CD1c-positive myeloid dendritic cell (primary cell): ENCODE measurements at regions not wholly inside any gene's neighbourhood (a gene's known extent, or its start where the extent isn't known, plus 50 kb on each side); places are given as distances from the start of the nearest gene placed in this dataset.
"Not testable (repeated sequence)": the region's sequence is repeated elsewhere in the genome, so short reads cannot be mapped to it uniquely, and the experiment has no call there.

Experiments used
- DNase-seq: peaks from one replicate; pipeline ENCODE4 v3.0.0-alpha.2; 2016; ENCODE audit errors: extremely low spot score

DNA sequence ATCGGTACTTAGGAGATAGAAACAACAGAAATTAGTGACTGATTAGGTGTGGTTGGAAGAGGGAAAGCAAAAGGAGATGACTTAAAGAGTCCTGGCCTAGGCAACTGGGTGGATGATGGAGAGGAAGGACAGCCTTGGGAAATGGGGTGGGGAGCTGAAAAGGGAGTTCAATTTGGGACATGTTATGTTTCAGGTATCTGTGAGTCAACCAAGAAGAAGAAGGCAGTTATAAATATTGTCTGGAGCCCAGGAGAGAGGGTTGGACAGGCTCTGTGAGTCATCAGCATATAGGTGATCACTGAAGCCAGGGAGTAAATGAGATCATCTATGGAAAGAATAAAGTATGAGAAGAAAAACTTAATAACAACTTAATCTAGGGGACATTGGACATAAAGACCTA is 357.7 kb downstream of the NPR3 start:
- DNase-seq, result no peak

DNA sequence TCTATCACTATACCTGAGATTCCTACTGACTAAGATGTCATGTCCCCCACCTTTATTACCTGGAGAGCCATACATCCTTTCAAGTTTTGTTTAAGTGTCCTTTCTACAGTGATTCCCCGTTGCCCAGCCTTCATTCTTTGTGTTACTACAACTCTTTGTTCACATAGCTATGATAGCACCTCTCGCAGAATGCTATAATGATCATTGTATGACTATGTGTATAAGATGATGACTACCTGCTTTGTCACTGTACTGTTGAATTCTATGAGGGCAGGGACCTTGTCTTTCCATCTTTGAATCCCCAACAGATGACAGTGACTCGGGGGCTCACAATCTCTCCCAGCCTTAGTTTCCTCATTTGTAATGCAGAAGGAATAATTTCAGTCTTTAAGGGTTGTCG is 361.2 kb downstream of the NPR3 start:
- DNase-seq, result no peak

DNA sequence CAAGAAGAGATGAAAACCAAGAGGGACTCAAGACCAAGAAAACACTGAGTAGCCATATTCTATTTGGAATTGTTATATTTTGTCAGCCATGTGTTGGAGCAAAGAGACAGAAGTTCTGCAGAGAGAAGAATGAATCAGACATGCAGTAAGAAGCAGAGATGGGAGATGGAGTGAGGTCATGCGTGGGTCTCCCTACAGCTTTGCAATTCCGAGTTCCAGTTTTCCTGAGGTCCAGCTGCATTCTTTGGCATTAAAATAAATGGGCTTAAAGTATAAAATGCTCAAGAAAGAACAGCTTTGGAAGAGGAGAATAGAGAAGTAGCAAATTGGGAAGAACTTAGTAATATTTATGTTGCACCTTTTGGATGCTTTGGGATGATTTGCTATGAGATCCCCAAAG is 361.6 kb downstream of the NPR3 start:
- DNase-seq, result no peak

DNA sequence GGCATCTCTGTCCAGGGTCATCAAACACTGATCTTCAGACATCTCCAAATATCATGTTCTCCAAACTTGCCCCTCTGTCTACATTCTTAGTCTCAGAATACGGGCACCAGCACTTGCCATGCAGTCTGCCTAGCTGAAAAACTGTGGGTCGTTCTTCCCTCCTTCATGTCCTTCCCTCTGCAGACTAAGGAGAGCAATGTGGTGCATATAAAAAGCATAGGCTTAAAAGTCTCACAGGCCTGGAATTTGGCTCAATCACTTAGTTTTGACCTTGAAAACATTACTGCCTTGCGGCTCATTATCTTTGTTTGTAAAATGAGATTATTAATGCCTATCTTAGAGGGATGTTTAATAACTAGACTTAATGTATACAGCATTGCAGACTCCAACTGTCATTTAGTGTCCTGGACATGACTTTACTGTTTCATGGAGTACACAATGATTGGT is 362.8 kb downstream of the NPR3 start:
- DNase-seq, result no peak

DNA sequence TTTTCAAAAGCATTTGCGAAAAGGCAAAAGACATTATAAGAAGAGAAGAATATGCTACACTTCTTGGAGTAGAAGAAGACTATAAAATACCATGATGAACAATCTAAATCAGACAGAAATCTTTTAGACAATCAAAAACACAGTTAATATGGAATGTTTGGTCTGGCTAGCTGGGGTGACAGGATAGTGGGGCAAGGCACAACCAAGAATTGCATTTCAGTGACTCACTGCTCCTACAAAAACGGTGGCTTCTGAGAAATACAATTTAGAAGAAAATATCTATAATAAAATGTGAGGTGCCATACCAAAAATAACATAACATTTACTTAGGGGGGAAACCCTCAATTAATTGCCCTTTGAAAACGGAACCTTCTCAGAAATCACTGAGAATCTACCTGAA is 363.4 kb downstream of the NPR3 start:
- no peak for DNase-seq

DNA sequence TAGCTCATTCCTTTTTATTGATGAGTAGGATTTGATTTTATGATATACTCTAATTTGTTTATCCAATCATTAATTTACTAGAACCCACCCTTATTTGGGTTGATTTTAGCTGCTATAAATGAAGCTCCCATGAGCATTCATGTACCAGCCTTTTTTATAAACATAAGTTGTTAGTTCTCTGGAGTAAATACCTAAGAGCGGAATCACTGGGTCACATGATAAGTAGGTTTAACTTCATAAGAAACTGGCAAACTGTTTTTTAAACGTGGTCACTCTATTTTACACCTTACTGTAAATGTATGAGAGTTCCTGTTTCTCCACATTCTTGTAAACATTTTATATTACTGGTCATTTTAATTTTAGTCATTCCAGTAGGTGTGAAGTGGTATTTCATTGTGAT is 364.6 kb downstream of the NPR3 start:
- DNase-seq, result no peak

DNA sequence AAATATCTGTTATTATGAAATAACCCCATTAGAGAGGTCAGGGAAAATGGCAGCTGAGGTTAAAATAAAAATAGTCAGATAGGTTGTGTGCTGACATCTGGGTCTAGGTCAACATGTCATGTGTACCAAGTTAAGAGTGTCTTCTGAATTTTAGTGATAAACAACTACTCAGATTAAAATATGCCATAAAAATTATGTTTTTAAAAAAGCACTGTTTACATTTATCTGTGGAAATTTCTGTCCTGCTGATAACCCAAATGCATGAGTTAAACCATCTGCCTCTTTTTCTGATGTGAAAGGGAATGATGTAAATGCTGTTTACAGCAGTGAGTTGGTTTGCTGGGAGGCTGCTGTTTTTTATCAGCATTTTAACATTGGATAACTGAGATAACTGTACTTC is 361.2 kb upstream of the TARS1 start:
- no peak for DNase-seq

DNA sequence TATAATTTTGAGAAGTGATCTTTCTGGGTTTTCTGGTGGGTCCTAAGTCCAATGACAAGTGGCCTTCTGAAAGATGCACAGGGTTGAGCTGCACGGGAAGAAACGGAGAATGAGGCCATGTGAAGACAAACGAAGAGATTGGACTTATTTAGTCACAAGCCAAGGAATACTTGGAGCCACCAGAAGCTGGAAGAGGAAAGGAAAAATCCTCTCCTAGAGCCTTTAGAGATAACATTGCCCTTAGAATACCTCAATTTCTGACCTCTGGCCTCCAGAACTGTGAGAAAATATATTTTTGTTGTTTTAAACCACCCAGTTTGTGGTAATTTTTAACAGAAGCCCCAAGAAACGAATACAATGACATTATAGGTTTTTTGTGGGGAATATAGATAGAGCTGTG is 360.5 kb upstream of the TARS1 start:
- DNase-seq, result no peak

DNA sequence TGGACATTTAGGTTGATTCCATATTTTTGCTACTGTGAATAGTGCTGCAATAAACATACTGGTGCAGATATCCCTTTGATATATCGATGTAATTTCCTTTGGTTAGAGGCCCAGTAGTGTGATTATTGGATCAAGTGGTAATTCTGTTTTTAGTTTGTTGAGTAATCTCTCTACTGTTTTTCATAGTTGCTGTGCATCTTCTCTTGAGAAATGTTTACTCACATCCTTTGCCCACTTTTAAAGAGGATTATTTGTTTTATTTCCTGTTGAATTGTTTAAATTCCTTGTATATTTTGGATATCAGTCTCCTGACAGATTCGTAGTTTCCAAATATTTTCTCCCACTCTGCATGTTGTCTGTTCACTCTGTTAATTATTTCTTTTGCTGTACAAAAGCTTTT is 352.6 kb upstream of the TARS1 start:
- DNase-seq, result no peak

DNA sequence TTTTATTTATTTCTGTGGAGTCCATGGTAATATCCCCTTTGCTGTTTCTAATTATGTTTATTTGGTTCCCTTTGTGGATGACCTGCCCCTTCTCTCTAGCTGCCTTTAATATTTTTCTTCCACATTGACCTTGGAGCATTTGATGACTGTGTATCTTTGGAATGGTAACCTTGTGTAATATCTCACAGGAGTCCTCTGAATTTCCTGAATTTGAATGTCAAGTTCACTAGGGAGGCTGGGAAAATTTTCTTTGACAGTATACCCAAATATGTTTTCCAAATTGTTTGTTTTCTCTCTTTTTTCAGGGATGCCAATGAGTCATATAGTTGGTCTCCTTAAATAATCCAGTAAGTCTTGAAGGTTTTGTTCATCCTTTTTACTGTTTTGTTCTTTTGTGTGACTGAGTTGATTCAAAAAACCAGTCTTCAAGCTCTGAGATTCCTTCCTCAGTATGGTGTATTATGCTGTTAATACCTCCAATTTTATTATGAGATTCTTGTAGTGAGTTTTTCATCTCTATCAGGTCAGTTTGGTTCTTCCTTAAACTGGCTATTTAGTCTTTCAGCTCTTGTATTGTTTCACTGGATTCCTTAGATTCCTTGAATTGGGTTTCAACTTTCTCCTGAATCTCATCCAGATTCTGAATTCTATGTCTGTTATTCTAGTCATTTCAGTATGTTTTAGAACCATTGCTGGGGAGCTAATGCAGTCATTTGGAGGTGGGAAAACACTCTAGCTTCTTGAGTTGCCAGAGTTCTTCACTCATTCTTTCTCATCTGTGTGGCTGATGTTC is 349.0 kb upstream of the TARS1 start:
- DNase-seq, result no peak

DNA sequence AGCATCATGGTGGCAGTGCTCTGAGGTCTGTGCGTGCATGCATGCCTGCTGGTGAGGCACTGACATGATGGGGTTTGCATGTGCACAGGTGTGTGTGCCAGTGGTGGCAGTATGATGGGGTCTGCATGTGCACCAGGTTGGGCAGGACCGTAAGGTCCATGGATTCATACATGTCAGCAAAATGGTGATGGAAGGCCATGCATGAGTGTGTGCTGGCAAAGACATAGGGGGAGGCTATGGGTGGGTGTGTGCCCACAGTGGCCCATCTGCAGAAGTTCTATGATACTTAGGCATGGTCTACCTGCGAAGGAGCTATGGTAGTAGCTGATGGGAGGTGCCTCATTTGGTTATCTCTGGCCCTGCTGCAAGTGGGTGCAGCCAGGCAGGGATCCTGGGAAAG is 348.0 kb upstream of the TARS1 start:
- no peak for DNase-seq

DNA sequence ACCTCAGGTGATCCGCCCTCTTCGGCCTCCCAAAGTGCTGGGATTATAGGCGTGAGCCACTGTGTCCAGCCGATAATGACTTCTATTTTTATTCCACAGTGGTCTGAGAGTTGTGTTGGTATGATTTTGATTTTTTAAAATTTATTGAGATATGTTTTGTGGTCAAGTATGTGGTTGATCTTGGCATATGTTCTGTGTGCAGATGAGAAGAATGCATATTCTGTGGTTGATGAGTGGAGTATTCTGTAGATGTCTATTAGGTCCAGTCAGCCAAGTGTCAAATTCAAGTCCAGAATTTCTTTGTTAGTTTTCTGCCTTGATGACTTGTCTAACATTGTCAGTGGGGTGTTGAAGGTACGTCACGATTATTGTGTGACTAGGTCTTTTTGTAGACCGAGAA is 338.2 kb upstream of the TARS1 start:
- no peak for DNase-seq

DNA sequence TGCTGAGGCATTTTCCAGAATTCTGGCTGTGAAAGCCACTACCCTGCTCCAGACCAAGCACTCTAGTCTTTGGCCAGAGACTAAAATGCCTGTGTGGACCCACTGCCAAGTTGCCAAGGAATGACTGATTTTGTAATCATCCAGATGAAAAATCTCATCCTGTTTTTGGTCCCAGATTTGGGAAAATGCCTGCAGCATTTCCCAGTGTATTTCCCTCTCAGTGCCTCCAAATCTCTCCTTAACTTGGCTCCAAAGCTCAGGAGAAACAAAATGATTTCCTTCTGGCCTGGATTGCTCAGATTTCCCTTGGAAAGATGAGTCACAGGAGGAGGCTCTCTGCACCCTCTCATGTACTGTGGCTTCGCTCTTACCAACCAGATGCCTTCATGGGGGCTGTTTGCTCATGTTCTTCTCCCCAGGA is 335.2 kb upstream of the TARS1 start:
- DNase-seq, result no peak

DNA sequence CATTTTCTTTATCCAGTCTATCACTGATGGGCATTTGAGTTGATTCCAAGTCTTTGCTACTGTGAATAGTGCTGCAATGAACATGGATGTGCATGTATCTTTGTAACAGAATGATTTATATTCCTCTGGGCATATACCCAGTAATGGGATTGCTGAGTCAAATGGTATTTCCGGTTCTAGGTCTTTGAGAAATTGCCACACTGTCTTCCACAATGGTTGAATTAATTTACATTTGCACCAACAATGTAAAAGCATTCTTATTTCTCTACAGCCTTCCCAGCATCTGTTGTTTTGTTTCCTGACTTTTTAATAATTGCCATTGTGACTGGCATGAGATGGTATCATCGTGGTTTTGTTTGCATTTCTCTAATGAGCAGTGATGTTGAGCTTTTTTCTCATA is 330.3 kb upstream of the TARS1 start:
- DNase-seq, result not testable (repeated sequence)

DNA sequence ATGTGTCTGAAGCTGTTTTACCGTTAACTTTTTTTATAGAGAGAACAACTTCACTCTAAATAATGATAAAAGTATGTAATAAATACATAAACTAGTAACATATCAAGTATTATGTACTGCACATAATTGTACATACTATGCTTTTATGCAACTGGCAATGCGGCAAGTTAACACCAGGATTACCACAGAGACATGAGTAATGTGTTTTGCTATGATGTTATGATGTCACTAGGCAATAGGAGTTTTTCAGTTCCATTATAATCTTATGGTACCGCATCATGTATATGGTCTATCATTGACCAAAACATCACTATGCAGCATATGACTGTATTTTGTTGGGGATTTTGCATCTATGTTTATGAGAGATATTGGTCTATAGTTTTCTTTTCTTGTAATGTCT is 326.4 kb upstream of the TARS1 start:
- DNase-seq, result no peak

DNA sequence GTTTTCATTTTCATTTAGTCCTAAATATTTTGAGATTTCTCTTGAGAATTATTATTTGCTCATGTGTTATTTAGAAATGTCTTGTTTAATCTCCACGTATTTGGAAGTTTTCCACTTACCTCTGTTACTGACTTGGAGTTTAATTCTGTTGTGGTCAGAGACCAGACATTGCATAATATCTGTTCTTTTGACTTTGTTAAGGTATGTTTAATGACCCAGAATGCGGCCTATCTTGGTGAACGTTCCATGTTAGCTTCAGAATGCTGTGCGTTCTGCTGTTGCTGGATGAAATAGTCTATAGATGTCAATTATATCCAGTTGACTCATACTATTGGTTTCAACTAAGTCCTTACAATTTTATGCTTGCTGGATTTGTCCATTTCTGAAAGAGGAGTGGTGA is 325.3 kb upstream of the TARS1 start:
- no peak for DNase-seq

DNA sequence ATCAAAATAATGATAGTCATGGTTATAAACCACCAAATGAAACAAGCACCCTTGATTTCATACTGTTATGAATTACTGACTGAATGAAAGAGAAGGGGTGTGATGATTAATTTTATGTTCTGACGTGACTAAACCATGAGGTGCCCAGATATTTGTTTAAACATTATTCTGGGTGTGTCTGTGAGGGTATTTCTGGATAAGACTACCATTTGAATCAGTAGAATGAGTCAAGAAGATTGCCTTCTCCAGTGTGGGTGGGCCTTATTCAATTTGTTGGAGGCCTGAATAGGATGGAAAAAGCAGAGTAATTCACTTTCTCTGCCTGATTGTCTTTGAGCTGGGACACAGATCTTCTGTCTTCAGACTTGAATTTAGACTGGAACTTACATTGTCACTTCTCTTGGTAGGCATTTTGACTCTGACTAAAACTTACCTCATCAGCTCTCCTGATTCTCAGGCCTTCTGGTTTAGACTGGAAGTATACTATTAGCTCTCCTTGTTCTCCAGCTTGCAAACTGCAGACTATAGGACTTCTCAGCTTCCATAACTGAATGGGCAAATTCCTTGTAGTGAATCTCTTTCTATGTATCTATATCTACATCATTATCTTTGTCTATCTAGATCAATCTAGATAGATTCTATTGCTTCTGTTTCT is 321.9 kb upstream of the TARS1 start:
- no peak for DNase-seq

DNA sequence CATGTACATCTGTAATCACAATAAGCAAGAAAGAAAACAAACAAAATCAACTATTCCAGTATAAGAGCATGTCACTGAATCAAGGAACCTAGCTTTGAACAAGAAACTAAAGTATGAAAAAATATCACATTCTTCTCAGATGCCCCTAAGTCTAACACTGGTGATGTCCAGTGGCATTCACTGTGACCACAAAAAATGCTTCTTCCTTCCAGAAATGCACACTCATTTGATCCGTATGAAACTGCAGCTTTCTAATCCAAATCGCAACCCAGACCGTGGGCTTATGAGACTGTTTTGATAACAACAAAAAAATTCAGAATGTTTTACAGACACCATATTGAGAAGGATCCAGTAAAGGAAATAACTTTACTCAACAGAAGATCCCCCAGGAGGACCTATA is 320.1 kb upstream of the TARS1 start:
- DNase-seq, result no peak

DNA sequence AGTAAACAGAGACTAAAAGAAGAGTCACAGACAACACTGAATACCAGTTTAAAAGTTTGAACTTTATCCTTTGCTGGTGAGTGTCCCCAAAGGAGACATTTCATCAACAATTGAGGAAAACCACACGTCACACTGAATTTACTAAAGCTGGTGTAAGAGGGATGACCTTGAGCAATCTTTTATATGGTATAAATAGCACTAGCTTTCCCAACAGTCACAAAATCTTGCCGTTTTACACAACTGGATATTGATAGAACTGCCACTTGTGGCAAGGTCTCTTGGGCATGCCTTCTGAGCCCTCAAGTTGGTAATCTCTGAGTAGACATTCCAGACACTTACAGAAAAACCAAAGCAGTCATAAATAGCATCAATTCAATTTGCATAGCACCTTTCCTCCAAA is 311.5 kb upstream of the TARS1 start:
- no peak for DNase-seq

DNA sequence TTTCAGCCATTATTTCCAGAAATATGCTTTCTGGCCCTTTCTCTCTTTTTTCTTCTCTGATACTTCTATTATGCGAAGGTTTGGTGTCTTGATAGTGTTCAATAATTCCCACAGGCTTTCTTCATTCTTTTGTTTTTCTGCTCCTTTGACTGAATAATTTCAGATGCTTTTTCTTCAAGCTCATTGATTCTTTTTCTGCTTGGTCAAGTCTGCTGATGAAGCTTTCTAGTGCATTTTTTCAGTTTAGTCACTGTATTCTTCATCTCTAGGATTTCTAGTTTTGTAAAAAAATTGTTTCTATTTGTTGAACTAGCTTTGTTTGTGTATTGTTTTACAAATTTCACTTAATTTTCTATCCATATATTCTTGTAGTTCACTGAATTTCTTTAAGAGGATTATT is 304.0 kb upstream of the TARS1 start:
- DNase-seq, result no peak

DNA sequence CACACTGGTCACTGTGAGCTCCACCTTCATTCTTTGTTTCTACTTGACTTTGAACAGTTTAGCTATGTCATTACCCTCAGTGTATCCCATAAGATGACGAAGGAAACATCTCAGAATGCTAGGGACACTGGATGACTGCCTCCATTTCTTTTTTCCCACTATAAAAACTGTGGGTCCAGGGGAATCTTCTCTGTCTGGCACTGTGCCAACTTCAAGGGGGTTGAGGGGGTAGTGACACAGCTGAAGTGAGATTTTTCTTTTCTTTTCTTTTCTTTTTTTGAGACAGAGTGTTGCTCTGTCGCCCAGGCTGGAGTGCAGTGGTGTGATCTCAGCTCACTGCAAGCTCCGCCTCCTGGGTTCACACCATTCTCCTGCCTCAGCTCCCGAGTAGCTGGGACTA is 302.6 kb upstream of the TARS1 start:
- DNase-seq, result not testable (repeated sequence)

DNA sequence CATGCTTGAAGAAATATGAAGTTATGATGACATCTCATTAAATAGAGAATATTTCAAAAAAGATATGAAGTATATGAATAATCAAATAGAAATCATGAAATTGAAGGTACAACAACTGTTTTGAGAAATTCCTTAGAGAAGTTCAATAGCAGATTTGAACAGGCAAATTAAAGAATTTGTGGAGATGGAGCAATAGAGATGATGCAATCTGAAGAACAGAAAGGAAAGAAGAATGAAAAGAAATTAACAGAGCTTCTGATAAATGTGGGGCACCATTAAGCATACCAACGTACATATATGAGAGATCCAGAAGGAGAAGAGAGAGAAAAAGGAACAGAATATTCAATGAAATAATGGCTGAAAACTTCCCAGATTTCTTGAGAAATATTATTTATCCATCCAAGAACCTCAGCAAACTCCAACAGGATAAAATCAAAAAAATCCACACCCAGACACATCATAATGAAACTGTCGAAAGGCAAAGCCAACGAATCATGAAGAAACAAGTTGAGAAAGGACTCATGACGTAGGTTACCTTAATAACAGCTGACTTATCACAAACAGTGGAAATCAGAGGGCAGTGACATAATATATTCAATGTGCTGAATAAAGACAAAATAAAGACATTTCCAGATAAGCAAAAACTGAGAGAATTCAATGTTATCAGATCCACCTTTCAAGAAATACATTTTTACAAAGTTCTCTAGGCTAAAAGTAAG is 297.2 kb upstream of the TARS1 start:
- DNase-seq, result no peak

DNA sequence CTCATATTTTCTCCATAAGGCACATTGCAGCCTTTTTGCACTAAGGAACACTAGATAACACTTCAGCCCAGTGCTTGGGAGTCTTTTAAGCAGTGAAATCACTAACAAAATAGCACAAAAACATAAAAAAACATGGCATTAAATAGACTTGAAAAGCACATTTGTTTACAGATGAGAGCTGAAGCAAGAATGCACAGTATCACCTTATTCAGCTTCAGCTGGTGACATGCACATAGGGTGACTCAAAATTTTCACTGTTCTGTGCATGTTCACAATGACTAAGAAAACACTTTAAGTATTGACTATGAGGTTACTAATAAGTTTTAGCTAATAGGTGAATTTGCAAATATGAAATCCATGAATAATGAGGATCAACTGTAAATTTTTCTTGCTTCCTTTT is 293.9 kb upstream of the TARS1 start:
- DNase-seq, result no peak
